ENCODE measurements at regions not wholly inside any gene's neighbourhood (a gene's known extent, or its start where the extent isn't known, plus 50 kb on each side); places are given as distances from the start of the nearest gene placed in this dataset.
"Not testable (repeated sequence)": the region's sequence is repeated elsewhere in the genome, so short reads cannot be mapped to it uniquely, and the experiment has no call there.

DNA sequence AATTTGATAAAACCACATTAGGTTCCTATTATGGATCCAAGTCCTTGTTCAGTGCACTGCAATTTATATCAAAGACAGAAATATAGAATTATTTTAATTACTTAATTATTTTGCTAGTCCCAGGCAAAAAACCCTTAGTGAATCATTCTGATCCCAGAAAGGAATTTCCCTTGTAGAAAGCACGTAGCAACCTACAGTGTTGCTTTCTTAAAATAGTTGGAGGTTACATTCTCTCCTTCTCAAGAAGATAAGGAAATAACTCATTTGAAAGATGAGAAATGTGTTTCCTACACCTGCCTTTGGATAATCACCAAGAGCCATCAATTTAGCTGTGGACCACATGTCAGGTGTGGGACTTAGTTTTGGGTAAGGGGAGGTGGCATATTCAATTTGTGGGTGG lies 434.9 kb downstream of the SHISA9 start:
- H3K27ac ChIP-seq, result no peak overlapping the region
- WGBS, 2 donors, result 60 to 84% methylated on average over 1 of the region's 1 CpG
- no peaks in the 10 kb centered on the region for H3K27me3 ChIP-seq
- no peaks in the 10 kb centered on the region for H3K4me1 ChIP-seq
- peaks cover 0 to 3% (median under 1%) of the 10 kb centered on the region in 4 donors for H3K9me3 ChIP-seq
- DNase-seq, result no peak
- no peaks in the 10 kb centered on the region for H3K36me3 ChIP-seq
- no peak overlapping the region for H3K4me3 ChIP-seq
- intact Hi-C loops (cut with DNase I), result no loop called here
- no peak for TF ChIP-seq POLR2A (IDR thresholded peaks at IDR 0.05)

DNA sequence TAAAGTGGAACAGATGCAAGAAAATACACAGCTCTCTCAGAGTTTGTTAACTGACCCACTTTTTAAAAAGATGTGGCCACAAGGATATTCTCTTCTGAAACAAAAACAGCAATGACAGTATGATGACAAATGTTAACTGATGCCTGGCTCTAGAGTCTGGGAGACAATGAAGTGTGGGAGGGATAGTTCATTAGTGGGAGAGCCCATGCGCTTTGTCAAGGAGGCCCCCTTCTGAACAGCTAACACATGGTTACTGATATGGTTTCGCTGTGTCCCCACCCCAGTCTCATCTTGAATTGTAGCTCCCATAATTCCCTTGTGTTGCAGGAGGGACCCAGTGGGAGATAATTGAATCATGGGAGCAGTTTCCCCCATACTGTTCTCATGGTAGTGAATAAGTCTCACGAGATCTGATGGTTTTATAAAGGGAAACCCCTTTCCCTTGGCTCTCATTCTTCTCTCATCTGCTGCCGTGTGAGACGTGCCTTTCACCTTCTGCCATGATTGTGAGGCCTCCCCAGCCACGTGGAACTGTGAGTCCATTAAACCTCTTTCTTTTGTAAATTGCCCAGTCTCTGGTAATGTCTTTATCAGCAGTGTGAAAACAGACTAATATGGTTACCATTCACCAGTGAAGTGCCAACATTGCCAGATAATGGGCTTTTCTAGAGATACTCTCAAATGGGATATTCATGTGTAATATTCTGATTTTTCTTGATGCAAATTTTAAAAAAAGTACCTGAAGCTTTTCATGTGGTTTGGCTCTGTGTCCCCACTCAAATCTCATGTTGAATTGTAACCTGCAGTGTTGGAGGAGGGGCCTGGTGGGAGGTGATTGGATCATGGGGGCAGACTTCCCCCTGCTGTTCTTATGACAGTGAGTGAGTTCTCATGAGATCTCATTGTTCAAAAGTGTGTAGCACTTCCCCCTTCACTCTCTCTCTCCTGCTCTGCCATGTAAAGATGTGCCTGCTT lies 435.8 kb downstream of the SHISA9 start:
- H3K4me3 ChIP-seq; H3K27me3 ChIP-seq; H3K4me1 ChIP-seq; H3K27ac ChIP-seq; intact Hi-C loops (cut with DNase I); H3K9me3 ChIP-seq; DNase-seq; H3K36me3 ChIP-seq: not testable (repeated sequence)
- 62 to 76% methylated on average over 6 of the region's 6 CpGs for WGBS, 2 donors

DNA sequence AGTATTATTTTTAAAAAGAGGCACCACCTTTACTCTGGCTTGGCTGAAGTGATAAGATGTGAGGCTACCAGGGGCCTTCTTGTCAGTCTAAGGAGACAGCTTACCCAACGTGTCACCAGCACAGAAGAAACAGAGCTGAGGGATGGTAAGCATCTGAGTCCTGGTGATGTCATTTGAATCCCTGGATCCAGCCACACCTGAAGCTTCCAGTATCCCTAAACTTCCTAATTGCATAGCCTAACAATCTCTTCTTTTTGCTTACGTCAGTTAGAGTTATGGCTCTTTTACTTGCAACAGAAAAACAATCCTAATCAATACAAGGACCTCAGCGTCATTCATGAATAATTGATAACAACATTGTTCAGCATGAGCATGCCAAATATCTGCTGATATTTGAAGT lies 436.6 kb downstream of the SHISA9 start:
- no peak for DNase-seq
- Histone ChIP-seq H3K27me3 (no peaks in the 10 kb centered on the region), H3K9me3 (peaks cover 0 to 3% (median under 1%) of the 10 kb centered on the region in 4 donors), H3K36me3 (no peaks in the 10 kb centered on the region), H3K4me3 (no peak overlapping the region), H3K4me1 (no peaks in the 10 kb centered on the region), H3K27ac (no peak overlapping the region)
- TF ChIP-seq POLR2AphosphoS5 (IDR thresholded peaks at IDR 0.05) (no peak), POLR2A (IDR thresholded peaks at IDR 0.05) (no peak), EP300 (IDR thresholded peaks at IDR 0.05) (no peak), CTCF (IDR thresholded peaks at IDR 0.05) (no peak)
- 74 to 83% methylated on average over 3 of the region's 3 CpGs for WGBS, 2 donors
- intact Hi-C loops (cut with DNase I), result no loop called here

DNA sequence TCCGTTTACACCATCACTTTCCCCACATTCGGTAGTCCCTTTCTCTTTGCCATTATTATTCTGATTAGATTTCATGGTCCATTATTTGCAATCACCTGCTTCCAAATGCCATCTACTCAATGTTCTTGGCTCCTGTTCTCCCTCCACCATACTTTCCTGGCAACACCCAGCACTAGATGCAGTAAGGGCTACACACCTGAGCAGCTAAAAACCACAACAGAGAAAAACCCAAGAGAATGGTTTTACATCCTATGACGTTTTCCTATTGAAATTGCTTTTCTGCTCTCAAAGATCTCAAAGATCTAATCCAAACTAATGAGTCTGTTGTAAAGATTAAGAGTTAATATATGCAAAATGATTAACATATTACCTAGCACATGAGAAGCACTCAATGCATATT lies 441.3 kb downstream of the SHISA9 start:
- Histone ChIP-seq H3K27me3 (no peaks in the 10 kb centered on the region), H3K4me3 (no peak overlapping the region), H3K27ac (no peak overlapping the region), H3K4me1 (no peaks in the 10 kb centered on the region), H3K36me3 (no peaks in the 10 kb centered on the region), H3K9me3 (peaks cover 0 to 3% (median 0%) of the 10 kb centered on the region in 4 donors)
- intact Hi-C loops (cut with DNase I), result no loop called here
- TF ChIP-seq EP300 (IDR thresholded peaks at IDR 0.05), result no peak
- TF ChIP-seq POLR2A (IDR thresholded peaks at IDR 0.05), result no peak
- TF ChIP-seq CTCF (IDR thresholded peaks at IDR 0.05), result no peak
- TF ChIP-seq POLR2AphosphoS5 (IDR thresholded peaks at IDR 0.05), result no peak
- no peak for DNase-seq
- WGBS, 2 donors, result 83 to 84% methylated on average over 3 of the region's 3 CpGs

DNA sequence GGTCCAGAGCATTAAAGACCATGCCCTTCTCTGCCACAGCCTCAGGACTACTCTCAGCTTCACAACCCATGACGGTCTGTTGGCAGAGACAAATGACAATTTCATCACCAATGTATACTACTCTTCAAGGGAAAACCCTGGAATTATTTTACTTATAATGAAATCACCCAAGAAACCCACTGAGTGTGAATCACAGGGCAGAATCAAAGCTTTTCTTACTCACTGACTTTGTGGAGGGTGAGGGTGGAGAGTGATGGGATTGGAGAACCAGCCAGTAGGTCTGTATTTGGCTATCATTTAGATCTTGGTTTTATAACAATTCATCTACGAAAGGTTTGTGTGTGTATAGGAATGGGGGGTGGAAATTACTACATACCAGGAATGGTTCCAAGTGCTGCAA lies 442.6 kb downstream of the SHISA9 start:
- 72 to 74% methylated on average over 2 of the region's 2 CpGs for WGBS, 2 donors
- DNase-seq, result no peak
- H3K27ac ChIP-seq, result no peak overlapping the region
- no peak overlapping the region for H3K4me3 ChIP-seq
- no peaks in the 10 kb centered on the region for H3K36me3 ChIP-seq
- no peaks in the 10 kb centered on the region for H3K4me1 ChIP-seq
- H3K27me3 ChIP-seq, result no peaks in the 10 kb centered on the region
- TF ChIP-seq CTCF (IDR thresholded peaks at IDR 0.05) (no peak), POLR2A (IDR thresholded peaks at IDR 0.05) (no peak), EP300 (IDR thresholded peaks at IDR 0.05) (no peak), POLR2AphosphoS5 (IDR thresholded peaks at IDR 0.05) (no peak)
- intact Hi-C loops (cut with DNase I), result no loop called here
- H3K9me3 ChIP-seq, result peaks cover 0 to 3% (median 0%) of the 10 kb centered on the region in 4 donors

Data from sigmoid colon (tissue), 6 donors.